ENCODE measurements at regions not wholly inside any gene's neighbourhood (a gene's known extent, or its start where the extent isn't known, plus 50 kb on each side); places are given as distances from the start of the nearest gene placed in this dataset.

GRCh38 chr10:3272300-3272699 lies 99.7 kb upstream of the PITRM1 start:
- Histone ChIP-seq H3K27ac (no peak overlapping the region), H3K36me3 (no peaks in the 10 kb centered on the region), H3K4me1 (no peaks in the 10 kb centered on the region), H3K27me3 (no peaks in the 10 kb centered on the region), H3K9me3 (no peaks in the 10 kb centered on the region), H3K4me3 (no peak overlapping the region)
- TF ChIP-seq CTCF (IDR thresholded peaks at IDR 0.05), result no peak
- no peak for TF ChIP-seq POLR2A (IDR thresholded peaks at IDR 0.05)
- WGBS, 2 donors, result 64 to 76% methylated on average over 5 of the region's 5 CpGs
- no peak for DNase-seq
- intact Hi-C loops (cut with DNase I), result no loop called here

- WGBS, 2 donors, result 85 to 86% methylated on average over 9 to 14 of the region's 14 CpGs
- H3K36me3 ChIP-seq, result no peaks in the 10 kb centered on the region
- H3K4me1 ChIP-seq, result no peaks in the 10 kb centered on the region
- H3K27me3 ChIP-seq, result no peaks in the 10 kb centered on the region
- TF ChIP-seq CTCF (IDR thresholded peaks at IDR 0.05), result no peak
- no peak for TF ChIP-seq POLR2A (IDR thresholded peaks at IDR 0.05)
- H3K27ac ChIP-seq, result no peak overlapping the region
- no peak for DNase-seq
- H3K9me3 ChIP-seq, result no peaks in the 10 kb centered on the region
- no peak overlapping the region for H3K4me3 ChIP-seq
- intact Hi-C loops (cut with DNase I), result no loop called here
Measured at GRCh38 chr10:3271354-3272115, 99.0 kb upstream of the PITRM1 start.

- no peaks in the 10 kb centered on the region for H3K36me3 ChIP-seq
- no peak for DNase-seq
- 83 to 91% methylated on average over 18 of the region's 18 CpGs for WGBS, 2 donors
Measured at GRCh38 chr10:3270577-3271316, 98.2 kb upstream of the PITRM1 start.

GRCh38 chr10:3268025-3268424 lies 95.4 kb upstream of the PITRM1 start:
- intact Hi-C loops (cut with DNase I), result no loop called here
- no peak for DNase-seq
- Histone ChIP-seq H3K27ac (no peak overlapping the region), H3K36me3 (no peaks in the 10 kb centered on the region), H3K4me3 (no peak overlapping the region), H3K27me3 (no peaks in the 10 kb centered on the region), H3K4me1 (peaks cover 0 to 8% (median 0%) of the 10 kb centered on the region in 3 donors), H3K9me3 (no peaks in the 10 kb centered on the region)
- no peak for TF ChIP-seq CTCF (IDR thresholded peaks at IDR 0.05)
- TF ChIP-seq POLR2A (IDR thresholded peaks at IDR 0.05), result no peak
- 68 to 82% methylated on average over 5 to 6 of the region's 6 CpGs for WGBS, 2 donors

More at GRCh38 chr10:3270577-3271316, 98.2 kb upstream of the PITRM1 start:
- H3K9me3 ChIP-seq, result no peaks in the 10 kb centered on the region
- no peaks in the 10 kb centered on the region for H3K27me3 ChIP-seq
- no peaks in the 10 kb centered on the region for H3K4me1 ChIP-seq
- H3K4me3 ChIP-seq, result no peak overlapping the region
- H3K27ac ChIP-seq, result no peak overlapping the region
- TF ChIP-seq POLR2A (IDR thresholded peaks at IDR 0.05), result no peak
- TF ChIP-seq CTCF (IDR thresholded peaks at IDR 0.05), result no peak
- intact Hi-C loops (cut with DNase I), result no loop called here

- no peaks in the 10 kb centered on the region for H3K9me3 ChIP-seq
- no peaks in the 10 kb centered on the region for H3K36me3 ChIP-seq
- H3K4me1 ChIP-seq, result peaks cover 0 to 8% (median 0%) of the 10 kb centered on the region in 3 donors
- intact Hi-C loops (cut with DNase I), result no loop called here
- DNase-seq, result no peak
- no peak overlapping the region for H3K4me3 ChIP-seq
- H3K27ac ChIP-seq, result peak overlapping the region in 2 of 4 donors; percentile 65 to 76
- WGBS, 2 donors, result 64 to 65% methylated on average over 4 of the region's 4 CpGs
- TF ChIP-seq POLR2A (IDR thresholded peaks at IDR 0.05), result no peak
- TF ChIP-seq CTCF (IDR thresholded peaks at IDR 0.05), result no peak
- no peaks in the 10 kb centered on the region for H3K27me3 ChIP-seq
Measured at GRCh38 chr10:3265088-3265487, 92.5 kb upstream of the PITRM1 start.
